T-helper 1 cell treated with Interleukin-12 subunit alpha and Interleukin-12 subunit beta and Interleukin-4 antibody, amounts not matched to agents 30 μg/mL and 1 μg/mL, for 36 hours (primary cell): ENCODE measurements at regions not wholly inside any gene's neighbourhood (a gene's known extent, or its start where the extent isn't known, plus 50 kb on each side); places are given as distances from the start of the nearest gene placed in this dataset.
"Not testable (repeated sequence)": the region's sequence is repeated elsewhere in the genome, so short reads cannot be mapped to it uniquely, and the experiment has no call there.

Experiments
- H3K27ac Mint-ChIP-seq: one replicate; pipeline ENCODE4 v1.8.0; 2021; ENCODE audit warnings: mild to moderate bottlenecking, mixed read lengths
- H3K27me3 Mint-ChIP-seq: one replicate; pipeline ENCODE4 v1.8.0; 2021; ENCODE audit warnings: low read depth, mixed read lengths
- H3K36me3 Mint-ChIP-seq: one replicate; pipeline ENCODE4 v1.8.0; 2021; ENCODE audit warnings: low read depth, mixed read lengths
- H3K4me1 Mint-ChIP-seq: one replicate; pipeline ENCODE4 v1.8.0; 2021; ENCODE audit warnings: low read depth, mixed read lengths
- H3K4me3 Mint-ChIP-seq: one replicate; pipeline ENCODE4 v1.8.0; 2021; ENCODE audit warnings: mild to moderate bottlenecking, moderate library complexity, mixed read lengths
- H3K9me3 Mint-ChIP-seq: one replicate; pipeline ENCODE4 v1.8.0; 2021; ENCODE audit warnings: mixed read lengths

DNA sequence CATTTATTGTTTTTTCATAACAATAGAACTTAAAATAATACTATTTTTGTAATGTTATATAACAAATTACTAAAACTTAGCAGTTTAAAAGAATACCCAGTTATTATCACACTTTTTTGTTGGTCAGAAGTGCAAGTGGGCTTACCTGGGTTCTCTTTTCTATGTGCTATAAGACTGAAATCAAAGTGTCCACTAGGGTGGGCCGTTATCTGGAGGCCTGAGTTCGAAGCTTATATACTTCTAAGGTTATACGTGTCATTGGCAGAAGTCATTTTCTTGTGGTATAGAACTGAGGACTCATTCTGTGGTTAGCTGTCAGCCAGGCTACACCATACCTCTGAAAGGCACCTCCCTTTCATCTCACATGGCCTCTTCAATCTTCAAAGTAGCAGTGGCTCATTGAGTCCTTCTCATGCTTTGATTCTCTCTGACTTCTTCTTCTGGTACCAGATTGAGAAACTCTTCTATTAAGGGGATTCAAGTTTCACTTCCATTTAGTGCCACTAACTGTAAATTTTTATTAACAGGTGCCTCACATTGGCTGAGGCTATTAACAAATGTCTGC, 414.3 kb downstream of the AMY1C start:
- H3K4me3 Mint-ChIP-seq: no peak overlapping the region
- no peak overlapping the region for H3K27ac Mint-ChIP-seq

DNA sequence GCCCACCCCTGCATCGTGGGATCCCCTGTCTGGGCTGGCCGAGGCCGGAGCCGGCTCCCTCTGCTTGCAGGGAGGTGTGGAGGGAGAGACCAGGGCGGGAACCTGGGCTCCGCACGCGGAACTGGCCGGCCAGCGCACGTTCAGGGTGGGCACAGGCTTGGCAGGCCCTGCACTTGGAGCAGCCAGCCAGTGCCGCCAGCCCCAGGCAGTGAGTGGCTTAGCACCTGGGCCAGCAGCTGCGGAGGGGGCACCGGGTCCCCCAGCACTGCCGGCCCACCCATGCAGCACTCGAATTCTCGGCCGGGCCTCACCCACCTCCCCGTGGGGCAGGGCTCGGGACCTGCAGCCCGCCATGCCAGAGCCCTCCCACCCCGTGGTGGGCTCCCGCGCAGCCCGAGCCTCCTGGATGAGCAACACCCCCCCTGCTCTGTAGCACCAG, 422.6 kb downstream of the AMY1C start:
- Mint-ChIP-seq H3K9me3 (peaks cover 7% of the 10 kb centered on the region), H3K27ac (no peak overlapping the region), H3K27me3 (no peaks in the 10 kb centered on the region), H3K36me3 (no peaks in the 10 kb centered on the region), H3K4me1 (no peaks in the 10 kb centered on the region), H3K4me3 (no peak overlapping the region)

More for the DNA sequence above, 414.3 kb downstream of the AMY1C start:
- no peaks in the 10 kb centered on the region for H3K9me3 Mint-ChIP-seq
- no peaks in the 10 kb centered on the region for H3K36me3 Mint-ChIP-seq
- no peaks in the 10 kb centered on the region for H3K4me1 Mint-ChIP-seq
- H3K27me3 Mint-ChIP-seq: no peaks in the 10 kb centered on the region

DNA sequence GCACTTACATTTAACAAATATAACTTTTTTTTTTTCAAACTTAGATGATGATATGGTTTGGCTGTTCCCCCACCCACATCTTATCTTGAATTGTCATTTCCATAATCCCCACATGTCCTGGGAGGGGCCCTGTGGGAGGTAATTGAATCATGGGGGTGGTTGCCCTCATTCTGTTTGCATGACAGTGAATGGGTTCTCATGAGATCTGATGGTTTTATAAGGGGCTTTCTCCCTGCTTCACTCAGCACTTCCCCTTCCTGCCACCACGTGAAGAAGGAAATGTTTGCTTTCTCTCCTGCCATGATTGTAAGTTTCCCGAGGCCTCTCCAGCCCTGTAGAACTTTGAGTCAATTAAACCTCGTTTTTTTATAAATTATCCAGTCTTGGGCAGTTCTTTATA, 432.6 kb downstream of the AMY1C start:
- H3K4me1 Mint-ChIP-seq: no peaks in the 10 kb centered on the region
- H3K9me3 Mint-ChIP-seq: peaks cover 6% of the 10 kb centered on the region
- H3K27me3 Mint-ChIP-seq: no peaks in the 10 kb centered on the region
- H3K27ac Mint-ChIP-seq: no peak overlapping the region
- no peak overlapping the region for H3K4me3 Mint-ChIP-seq
- no peaks in the 10 kb centered on the region for H3K36me3 Mint-ChIP-seq

DNA sequence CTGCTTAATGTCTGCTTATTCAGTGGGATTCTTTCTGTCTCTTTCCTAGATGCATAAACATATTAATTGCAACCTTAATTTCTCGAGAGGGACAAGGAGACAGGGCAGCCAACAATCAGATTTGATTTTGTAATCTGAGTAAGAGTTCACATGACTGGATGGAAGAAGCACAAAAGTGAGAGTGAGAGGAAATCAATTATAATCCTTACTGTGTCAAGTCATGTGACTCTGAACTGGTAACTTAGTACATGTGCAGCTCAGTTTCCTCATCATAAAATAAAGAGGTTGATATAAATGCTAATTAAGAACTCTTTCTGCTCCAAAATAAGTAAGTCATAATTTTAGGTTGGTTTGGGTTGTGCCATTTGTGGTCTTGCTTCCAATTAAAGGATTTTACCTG, 439.5 kb downstream of the AMY1C start:
- H3K27me3 Mint-ChIP-seq: no peaks in the 10 kb centered on the region

DNA sequence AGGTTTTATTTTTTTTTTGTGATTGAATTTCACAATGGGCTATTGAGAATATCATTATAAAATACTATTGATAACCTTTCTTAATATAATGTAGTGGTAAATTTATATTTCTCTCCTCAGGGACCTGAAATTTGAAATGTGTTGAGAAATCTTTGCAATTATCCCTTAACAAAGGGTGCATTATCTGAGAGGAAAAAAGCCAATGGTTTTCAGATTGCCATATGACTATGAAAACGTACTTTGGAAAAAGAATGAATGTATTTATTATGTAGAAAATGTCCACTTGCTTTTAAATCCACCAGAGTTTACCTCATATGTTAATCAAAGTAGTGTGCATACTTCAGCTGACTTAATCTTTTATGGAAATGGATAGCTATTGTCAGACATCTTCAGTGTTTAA, 441.1 kb downstream of the AMY1C start:
- H3K27ac Mint-ChIP-seq: no peak overlapping the region
- H3K9me3 Mint-ChIP-seq: peaks cover 5% of the 10 kb centered on the region
- H3K4me1 Mint-ChIP-seq: no peaks in the 10 kb centered on the region
- H3K36me3 Mint-ChIP-seq: no peaks in the 10 kb centered on the region
- no peak overlapping the region for H3K4me3 Mint-ChIP-seq
- H3K27me3 Mint-ChIP-seq: no peaks in the 10 kb centered on the region

More for the DNA sequence above, 439.5 kb downstream of the AMY1C start:
- Mint-ChIP-seq H3K4me1 (no peaks in the 10 kb centered on the region), H3K9me3 (no peaks in the 10 kb centered on the region), H3K27ac (no peak overlapping the region), H3K36me3 (no peaks in the 10 kb centered on the region), H3K4me3 (no peak overlapping the region)

DNA sequence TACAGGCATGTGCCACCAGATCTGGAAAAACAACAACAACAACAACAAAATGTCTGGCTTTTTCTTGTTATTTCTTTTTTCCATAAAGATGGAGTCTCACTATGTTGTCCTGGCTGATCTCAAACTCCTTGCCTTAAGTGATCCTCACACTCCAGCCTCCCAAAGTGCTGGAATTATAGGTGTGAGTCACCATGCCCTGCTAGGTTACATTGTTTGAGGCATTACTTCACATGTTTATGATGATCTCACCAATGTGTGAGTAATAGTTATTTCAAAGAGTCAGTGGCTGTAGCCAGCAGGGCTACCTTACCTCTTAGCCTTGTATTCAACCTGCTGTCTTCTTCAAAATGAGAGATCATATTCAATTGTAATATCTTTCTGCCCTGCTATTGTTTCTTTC, 445.7 kb downstream of the AMY1C start:
- H3K27ac Mint-ChIP-seq: no peak overlapping the region
- H3K27me3 Mint-ChIP-seq: no peaks in the 10 kb centered on the region
- peaks cover 5% of the 10 kb centered on the region for H3K9me3 Mint-ChIP-seq
- H3K36me3 Mint-ChIP-seq: no peaks in the 10 kb centered on the region
- H3K4me1 Mint-ChIP-seq: no peaks in the 10 kb centered on the region
- H3K4me3 Mint-ChIP-seq: no peak overlapping the region

DNA sequence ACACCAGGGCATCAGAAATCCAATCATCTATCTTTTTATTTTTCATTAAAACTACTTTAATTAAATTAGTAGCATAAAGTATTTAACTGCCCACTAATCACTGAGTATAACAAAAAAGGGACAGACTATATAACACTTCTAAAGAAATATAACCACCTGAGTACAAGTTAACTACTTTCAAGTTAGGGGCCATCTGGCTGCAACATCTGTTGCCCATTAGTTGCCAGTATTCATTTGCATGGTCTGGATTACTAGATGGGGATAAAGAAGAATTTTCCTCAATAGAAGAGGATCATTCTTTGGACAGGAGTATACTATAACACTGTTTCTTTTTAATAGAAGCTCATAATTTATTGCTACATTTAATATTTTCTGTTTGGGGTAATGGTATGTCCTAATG, 446.4 kb downstream of the AMY1C start:
- H3K27ac Mint-ChIP-seq: no peak overlapping the region
- no peaks in the 10 kb centered on the region for H3K27me3 Mint-ChIP-seq
- H3K9me3 Mint-ChIP-seq: peaks cover 5% of the 10 kb centered on the region
- no peaks in the 10 kb centered on the region for H3K4me1 Mint-ChIP-seq
- no peaks in the 10 kb centered on the region for H3K36me3 Mint-ChIP-seq
- no peak overlapping the region for H3K4me3 Mint-ChIP-seq

DNA sequence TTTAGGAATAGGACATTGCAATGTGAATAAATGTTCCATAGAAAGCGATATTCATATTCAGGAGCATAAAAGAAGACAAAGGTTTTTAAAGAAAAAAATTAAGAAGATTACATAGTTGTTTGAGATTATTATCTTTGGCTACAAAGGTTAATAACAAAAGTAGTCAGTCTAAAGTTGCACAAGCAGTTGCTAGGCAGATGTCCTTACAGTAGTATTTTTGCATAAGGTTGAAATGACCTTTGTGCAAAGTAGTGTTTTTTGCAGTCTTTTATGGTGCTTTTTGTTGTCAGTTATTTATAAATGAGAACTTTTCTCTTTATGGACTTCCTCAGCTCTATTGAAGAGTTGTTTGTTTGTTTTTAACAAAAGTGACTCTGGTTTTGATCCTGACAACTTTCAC, 447.8 kb downstream of the AMY1C start:
- Mint-ChIP-seq H3K4me3 (no peak overlapping the region), H3K9me3 (peaks cover 5% of the 10 kb centered on the region)

DNA sequence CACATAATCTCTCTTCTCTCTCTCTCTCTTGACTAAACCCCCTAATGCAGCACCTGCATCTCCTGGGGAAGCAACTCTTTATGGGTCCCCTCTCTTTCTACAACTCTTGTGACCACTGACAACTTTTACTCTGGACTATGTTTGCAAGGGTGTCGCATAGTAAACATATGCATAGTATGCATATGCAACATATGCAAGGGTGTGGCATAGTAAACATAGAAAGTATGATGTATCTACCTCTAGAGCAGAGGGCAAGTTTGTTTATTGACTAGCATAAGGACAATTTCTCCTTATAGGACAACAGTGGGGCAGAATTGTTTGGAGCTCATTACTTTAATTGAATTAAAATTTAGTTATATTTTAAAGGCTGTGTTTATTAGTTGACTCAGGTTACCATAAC, 462.5 kb downstream of the AMY1C start:
- H3K4me1 Mint-ChIP-seq: no peaks in the 10 kb centered on the region
- peaks cover 17% of the 10 kb centered on the region for H3K9me3 Mint-ChIP-seq
- no peak overlapping the region for H3K4me3 Mint-ChIP-seq
- H3K27ac Mint-ChIP-seq: no peak overlapping the region
- no peaks in the 10 kb centered on the region for H3K36me3 Mint-ChIP-seq
- H3K27me3 Mint-ChIP-seq: no peaks in the 10 kb centered on the region

More for the DNA sequence above, 447.8 kb downstream of the AMY1C start:
- H3K27ac Mint-ChIP-seq: no peak overlapping the region
- H3K36me3 Mint-ChIP-seq: no peaks in the 10 kb centered on the region
- no peaks in the 10 kb centered on the region for H3K27me3 Mint-ChIP-seq
- H3K4me1 Mint-ChIP-seq: no peaks in the 10 kb centered on the region

DNA sequence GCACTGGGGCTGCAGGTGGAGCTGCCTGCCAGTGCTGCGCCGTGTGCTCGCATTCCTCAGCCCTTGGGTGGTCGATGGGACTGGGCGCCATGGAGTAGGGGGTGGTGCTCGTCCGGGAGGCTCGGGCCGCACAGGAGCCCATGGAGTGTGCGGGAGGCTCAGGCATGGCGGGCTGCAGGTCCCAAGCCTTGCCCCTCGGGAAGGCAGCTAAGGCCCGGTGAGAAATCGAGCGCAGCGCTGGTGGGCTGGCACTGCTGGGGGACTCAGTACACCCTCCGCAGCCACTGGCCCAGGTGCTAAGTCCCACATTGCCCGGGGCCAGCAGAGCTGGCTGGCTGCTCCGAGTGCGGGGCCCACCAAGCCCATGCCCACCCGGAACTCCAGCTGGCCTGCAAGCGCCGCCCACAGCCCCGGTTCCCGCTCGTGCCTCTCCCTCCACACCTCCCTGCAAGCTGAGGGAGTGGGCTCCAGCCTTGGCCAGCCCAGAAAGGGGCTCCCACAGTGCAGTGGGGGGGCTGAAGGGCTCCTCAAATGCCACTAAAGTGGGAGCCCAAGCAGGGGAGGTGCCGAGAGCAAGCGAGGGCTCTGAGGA, 467.8 kb downstream of the AMY1C start:
- H3K27ac Mint-ChIP-seq, H3K4me3 Mint-ChIP-seq, H3K27me3 Mint-ChIP-seq, H3K4me1 Mint-ChIP-seq, H3K36me3 Mint-ChIP-seq: not testable (repeated sequence)
- peaks cover 16% of the 10 kb centered on the region for H3K9me3 Mint-ChIP-seq

DNA sequence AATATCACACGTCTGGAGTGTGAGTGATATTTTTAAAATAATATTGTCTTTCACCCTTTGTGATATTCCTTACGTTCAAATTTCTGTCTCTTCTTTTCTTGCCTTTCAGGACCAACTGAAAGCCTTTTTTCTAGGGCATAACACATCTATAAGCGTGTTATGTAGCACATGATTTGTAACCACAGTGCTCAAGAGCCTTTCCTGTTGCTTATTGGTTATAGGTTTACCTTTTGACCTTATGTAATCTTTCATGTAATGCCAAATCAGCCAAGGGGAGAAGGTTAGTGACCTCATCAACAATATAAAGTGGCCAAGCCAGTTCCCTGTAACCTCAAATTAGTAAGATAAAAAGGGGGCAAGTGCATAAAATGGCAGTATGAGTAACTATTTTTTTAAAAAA, 480.2 kb downstream of the AMY1C start:
- no peak overlapping the region for H3K4me3 Mint-ChIP-seq
- no peaks in the 10 kb centered on the region for H3K4me1 Mint-ChIP-seq
- H3K27me3 Mint-ChIP-seq: no peaks in the 10 kb centered on the region
- H3K36me3 Mint-ChIP-seq: no peaks in the 10 kb centered on the region
- H3K9me3 Mint-ChIP-seq: no peaks in the 10 kb centered on the region
- H3K27ac Mint-ChIP-seq: no peak overlapping the region

DNA sequence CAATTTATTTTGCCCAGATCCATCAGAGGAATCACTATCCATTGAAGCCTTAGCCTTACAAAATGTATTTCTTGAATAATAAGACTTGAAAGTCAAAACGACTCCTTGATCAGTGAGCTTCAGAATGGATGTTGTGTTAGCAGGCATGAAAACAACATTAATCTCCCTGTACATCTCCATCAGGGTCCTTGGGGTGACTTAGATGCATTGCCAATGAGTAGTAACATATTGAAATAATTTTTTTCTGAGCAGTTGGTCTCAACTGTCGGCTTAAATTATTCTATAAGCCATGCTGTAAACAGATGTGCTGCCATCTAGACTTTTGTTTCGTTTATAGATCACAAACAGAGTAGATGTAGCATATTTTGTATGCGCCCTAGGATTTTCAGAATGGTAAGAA, 482.0 kb downstream of the AMY1C start:
- H3K9me3 Mint-ChIP-seq: no peaks in the 10 kb centered on the region

DNA sequence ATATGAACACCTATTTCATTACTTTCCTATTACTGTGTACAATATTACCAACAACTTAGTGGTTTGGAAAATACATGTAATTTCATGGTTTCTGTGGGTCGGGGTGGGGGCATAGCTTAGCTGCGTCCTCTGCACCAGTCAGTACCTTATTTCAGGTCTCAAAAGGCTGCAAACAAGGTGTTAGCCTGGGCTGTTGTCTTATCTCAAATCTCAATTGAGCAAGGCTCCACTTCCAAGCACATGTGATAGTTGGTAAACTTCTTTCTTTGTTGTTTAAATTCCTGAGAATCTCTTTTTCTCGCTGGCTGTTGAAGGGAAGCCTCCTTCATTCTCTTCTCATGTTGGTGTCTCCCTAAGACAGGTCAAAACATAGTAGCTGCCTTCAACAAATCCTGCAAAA, 485.4 kb downstream of the AMY1C start:
- Mint-ChIP-seq H3K27me3 (no peaks in the 10 kb centered on the region), H3K36me3 (no peaks in the 10 kb centered on the region), H3K9me3 (no peaks in the 10 kb centered on the region), H3K27ac (no peak overlapping the region), H3K4me3 (no peak overlapping the region), H3K4me1 (no peaks in the 10 kb centered on the region)

More for the DNA sequence above, 482.0 kb downstream of the AMY1C start:
- Mint-ChIP-seq H3K27me3 (no peaks in the 10 kb centered on the region), H3K4me3 (no peak overlapping the region), H3K4me1 (no peaks in the 10 kb centered on the region), H3K36me3 (no peaks in the 10 kb centered on the region), H3K27ac (no peak overlapping the region)

DNA sequence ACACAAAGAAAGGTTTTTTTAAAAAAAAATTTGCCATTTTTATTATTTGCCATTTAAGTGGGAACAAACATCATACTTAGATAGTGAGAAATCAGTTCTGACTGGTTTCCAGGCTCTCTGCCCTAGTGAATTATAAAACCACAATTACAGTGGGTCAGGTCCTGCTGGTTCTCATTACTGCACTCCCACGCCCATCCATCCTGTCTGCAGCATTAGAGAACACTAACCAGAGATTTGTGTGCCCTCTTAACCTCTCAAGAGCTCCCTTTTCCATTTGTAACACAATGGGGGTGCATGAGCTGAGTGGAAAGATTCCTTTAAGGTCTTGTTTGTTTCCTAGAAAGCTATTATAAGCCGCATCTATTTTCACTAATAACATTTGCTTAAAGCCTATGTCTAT, 489.3 kb downstream of the AMY1C start:
- H3K9me3 Mint-ChIP-seq: no peaks in the 10 kb centered on the region
- H3K27me3 Mint-ChIP-seq: no peaks in the 10 kb centered on the region
- no peaks in the 10 kb centered on the region for H3K4me1 Mint-ChIP-seq
- no peak overlapping the region for H3K27ac Mint-ChIP-seq
- H3K36me3 Mint-ChIP-seq: no peaks in the 10 kb centered on the region
- no peak overlapping the region for H3K4me3 Mint-ChIP-seq

DNA sequence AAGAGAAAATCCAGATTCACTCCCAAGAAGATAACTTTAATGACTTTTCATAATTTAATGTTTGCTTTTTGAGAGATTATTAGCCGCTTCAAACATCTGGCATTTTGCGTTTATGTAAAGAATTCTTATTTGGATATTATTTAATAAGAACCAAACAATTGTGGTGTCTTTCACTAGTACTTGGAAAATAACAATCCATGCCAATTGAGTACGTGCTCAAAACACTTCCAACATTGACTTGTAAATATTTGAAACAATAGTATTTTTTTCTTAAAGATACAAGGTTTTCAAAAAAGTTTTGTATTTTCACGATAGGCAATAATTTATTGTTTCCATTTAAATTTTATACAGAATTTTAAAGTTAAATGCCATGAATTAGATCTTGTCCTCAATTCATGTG, 498.7 kb downstream of the AMY1C start:
- Mint-ChIP-seq H3K27ac (no peak overlapping the region), H3K36me3 (no peaks in the 10 kb centered on the region), H3K9me3 (peaks cover 5% of the 10 kb centered on the region), H3K4me1 (no peaks in the 10 kb centered on the region), H3K27me3 (no peaks in the 10 kb centered on the region), H3K4me3 (no peak overlapping the region)

DNA sequence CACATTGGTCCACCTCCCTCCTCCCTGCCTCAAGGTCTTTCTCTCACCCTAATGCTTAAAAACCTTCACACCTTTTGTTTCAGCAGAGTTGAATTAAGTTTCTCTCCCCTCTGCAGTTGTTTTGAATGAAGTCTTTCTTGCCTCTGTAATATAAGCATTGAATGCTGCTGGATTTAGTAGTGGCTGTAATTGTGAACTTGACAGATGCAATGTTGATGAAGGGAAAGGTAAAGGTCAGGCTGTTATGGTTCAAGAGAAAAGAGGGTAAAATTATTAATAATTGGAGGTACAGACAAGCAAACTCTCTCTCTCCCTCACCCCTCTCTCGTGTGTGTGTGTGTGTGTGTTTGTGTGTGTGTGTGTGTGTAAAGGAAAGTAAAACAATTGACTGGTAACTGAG, 509.8 kb downstream of the AMY1C start:
- no peak overlapping the region for H3K4me3 Mint-ChIP-seq
- H3K27ac Mint-ChIP-seq: no peak overlapping the region
- H3K4me1 Mint-ChIP-seq: no peaks in the 10 kb centered on the region
- no peaks in the 10 kb centered on the region for H3K36me3 Mint-ChIP-seq
- H3K27me3 Mint-ChIP-seq: no peaks in the 10 kb centered on the region
- H3K9me3 Mint-ChIP-seq: no peaks in the 10 kb centered on the region
